IPS-18a (cell line): ENCODE measurements at regions not wholly inside any gene's neighbourhood (a gene's known extent, or its start where the extent isn't known, plus 50 kb on each side); places are given as distances from the start of the nearest gene placed in this dataset.
"Not testable (repeated sequence)": the region's sequence is repeated elsewhere in the genome, so short reads cannot be mapped to it uniquely, and the experiment has no call there.

ENCODE experiments used
- H3K27ac ChIP-seq: one replicate; pipeline ENCODE4 v1.5.1; 2013; ENCODE audit warnings: low read length
- H3K27me3 ChIP-seq: one replicate; pipeline ENCODE4 v1.6.1; 2013; ENCODE audit warnings: mild to moderate bottlenecking, low read length; ENCODE audit not compliant: control insufficient read depth, insufficient read depth
- H3K36me3 ChIP-seq: one replicate; pipeline ENCODE4 v1.6.1; 2013; ENCODE audit warnings: low read depth, low read length; ENCODE audit not compliant: control insufficient read depth
- H3K4me1 ChIP-seq: one replicate; pipeline ENCODE4 v1.6.1; 2013; ENCODE audit warnings: low read depth, low read length; ENCODE audit not compliant: control insufficient read depth
- H3K4me3 ChIP-seq: one replicate; pipeline ENCODE4 v1.5.1; 2013; ENCODE audit warnings: low read length
- H3K9ac ChIP-seq: one replicate; pipeline ENCODE4 v1.6.1; 2013; ENCODE audit warnings: mild to moderate bottlenecking, low read length, moderate library complexity
- H3K9me3 ChIP-seq: one replicate; pipeline ENCODE4 v1.6.1; 2013; ENCODE audit warnings: low read depth, low read length; ENCODE audit not compliant: control insufficient read depth

DNA sequence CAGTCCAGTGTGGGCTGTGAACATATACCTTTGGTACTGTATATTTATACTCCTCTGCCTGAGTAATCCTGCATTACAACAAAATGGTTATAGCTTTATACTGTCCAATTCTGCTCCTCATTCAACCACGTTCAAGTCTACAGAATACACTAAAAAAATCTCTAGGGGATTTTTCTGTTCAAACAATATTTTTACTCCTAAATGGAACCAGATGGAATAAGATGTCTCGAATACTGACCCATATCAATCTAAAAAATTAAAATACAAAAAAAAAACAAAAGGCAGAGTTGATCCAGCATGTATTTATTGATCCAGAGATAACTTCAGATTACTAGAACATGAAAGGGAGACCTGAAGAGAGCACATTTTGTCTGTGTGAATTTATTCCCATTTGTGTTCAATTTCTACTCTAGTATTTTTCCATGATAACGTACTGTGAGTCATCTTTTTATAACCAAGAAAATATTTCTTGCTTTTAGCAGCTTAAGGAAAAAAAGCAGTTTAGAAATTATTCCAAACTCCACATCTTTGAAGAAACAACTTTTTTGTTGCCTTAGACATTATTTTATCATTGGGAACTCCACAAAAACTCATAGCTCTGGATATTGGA lies 910.7 kb downstream of the TBL1XR1 start:
- Histone ChIP-seq H3K4me3 (no peak overlapping the region), H3K9me3 (no peaks in the 10 kb centered on the region), H3K4me1 (no peaks in the 10 kb centered on the region), H3K27ac (no peak overlapping the region), H3K9ac (no peak overlapping the region), H3K36me3 (peaks cover 32% of the 10 kb centered on the region), H3K27me3 (no peaks in the 10 kb centered on the region)

- H3K9ac ChIP-seq: no peak overlapping the region
- no peaks in the 10 kb centered on the region for H3K4me1 ChIP-seq
- no peaks in the 10 kb centered on the region for H3K27me3 ChIP-seq
- no peak overlapping the region for H3K4me3 ChIP-seq
- H3K36me3 ChIP-seq: no peaks in the 10 kb centered on the region
- no peak overlapping the region for H3K27ac ChIP-seq
- H3K9me3 ChIP-seq: no peaks in the 10 kb centered on the region
Measured at GRCh38 chr3:176275538-176275937, 921.7 kb downstream of the TBL1XR1 start.

DNA sequence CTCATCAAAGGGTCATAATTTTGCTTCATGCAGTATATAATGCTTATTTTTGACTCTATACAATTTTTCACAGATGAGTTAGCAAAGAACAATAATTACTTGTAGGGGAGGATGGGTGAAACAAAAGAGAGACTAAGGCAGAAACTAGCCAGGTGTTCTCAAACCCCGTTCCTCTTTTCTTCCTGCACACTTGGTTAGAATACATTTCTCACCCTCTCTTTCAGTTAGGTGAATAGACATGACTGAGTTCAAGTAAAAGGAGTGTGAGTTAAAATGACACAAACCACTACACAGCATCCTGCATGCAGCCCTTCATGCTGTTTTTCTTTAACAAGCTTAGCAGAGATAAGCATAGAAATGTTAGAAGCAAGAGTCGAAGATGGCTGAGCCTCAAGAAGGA lies 922.2 kb downstream of the TBL1XR1 start:
- H3K9ac ChIP-seq: no peak overlapping the region
- no peaks in the 10 kb centered on the region for H3K36me3 ChIP-seq
- H3K27me3 ChIP-seq: no peaks in the 10 kb centered on the region
- H3K4me3 ChIP-seq: no peak overlapping the region
- H3K9me3 ChIP-seq: no peaks in the 10 kb centered on the region
- no peak overlapping the region for H3K27ac ChIP-seq
- H3K4me1 ChIP-seq: no peaks in the 10 kb centered on the region

GRCh38 chr3:176274161-176274560 lies 923.1 kb downstream of the TBL1XR1 start:
- no peaks in the 10 kb centered on the region for H3K27me3 ChIP-seq
- no peak overlapping the region for H3K27ac ChIP-seq
- H3K9me3 ChIP-seq: no peaks in the 10 kb centered on the region
- H3K4me1 ChIP-seq: no peaks in the 10 kb centered on the region
- no peak overlapping the region for H3K9ac ChIP-seq
- no peak overlapping the region for H3K4me3 ChIP-seq
- no peaks in the 10 kb centered on the region for H3K36me3 ChIP-seq

DNA sequence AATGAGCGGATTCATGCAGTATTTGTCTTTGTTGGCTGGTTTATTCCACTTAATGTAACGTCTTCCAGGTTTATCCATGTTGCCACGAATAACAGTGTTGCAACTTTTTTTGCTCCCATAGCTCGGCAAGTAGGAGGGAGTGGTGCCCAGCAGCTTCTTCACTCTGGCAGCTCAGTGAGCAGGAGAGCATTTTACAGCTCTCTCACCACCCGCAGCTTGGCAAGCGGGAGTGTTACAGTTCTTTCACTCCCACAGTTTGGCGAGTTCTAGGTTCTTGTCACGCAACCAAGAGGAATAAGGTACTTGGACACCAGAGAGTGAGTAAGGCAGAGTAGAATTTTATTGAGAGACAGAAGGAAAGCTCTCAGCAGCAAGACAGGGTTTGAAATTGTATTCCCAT lies 935.2 kb downstream of the TBL1XR1 start:
- H3K9me3 ChIP-seq: peaks cover 16% of the 10 kb centered on the region
- no peaks in the 10 kb centered on the region for H3K4me1 ChIP-seq
- no peaks in the 10 kb centered on the region for H3K36me3 ChIP-seq
- no peak overlapping the region for H3K9ac ChIP-seq
- H3K4me3 ChIP-seq: no peak overlapping the region
- H3K27me3 ChIP-seq: no peaks in the 10 kb centered on the region
- no peak overlapping the region for H3K27ac ChIP-seq

- no peaks in the 10 kb centered on the region for H3K36me3 ChIP-seq
- H3K4me3 ChIP-seq: no peak overlapping the region
- no peaks in the 10 kb centered on the region for H3K27me3 ChIP-seq
- H3K9me3 ChIP-seq: no peaks in the 10 kb centered on the region
- no peak overlapping the region for H3K27ac ChIP-seq
- no peaks in the 10 kb centered on the region for H3K4me1 ChIP-seq
- H3K9ac ChIP-seq: no peak overlapping the region
Measured at GRCh38 chr3:176247191-176247590, 950.1 kb downstream of the TBL1XR1 start.

GRCh38 chr3:176219970-176220369 lies 977.3 kb downstream of the TBL1XR1 start:
- Histone ChIP-seq H3K4me3 (no peak overlapping the region), H3K9ac (no peak overlapping the region), H3K4me1 (peaks cover 10% of the 10 kb centered on the region), H3K9me3 (no peaks in the 10 kb centered on the region), H3K36me3 (no peaks in the 10 kb centered on the region), H3K27me3 (no peaks in the 10 kb centered on the region), H3K27ac (no peak overlapping the region)

GRCh38 chr3:176214758-176215157 lies 982.5 kb downstream of the TBL1XR1 start:
- no peaks in the 10 kb centered on the region for H3K36me3 ChIP-seq
- peaks cover 3% of the 10 kb centered on the region for H3K4me1 ChIP-seq
- H3K9me3 ChIP-seq: no peaks in the 10 kb centered on the region
- no peak overlapping the region for H3K27ac ChIP-seq
- H3K9ac ChIP-seq: no peak overlapping the region
- no peak overlapping the region for H3K4me3 ChIP-seq
- H3K27me3 ChIP-seq: no peaks in the 10 kb centered on the region

GRCh38 chr3:176213314-176213713 lies 984.0 kb downstream of the TBL1XR1 start:
- H3K36me3 ChIP-seq, H3K27ac ChIP-seq, H3K4me1 ChIP-seq, H3K27me3 ChIP-seq, H3K4me3 ChIP-seq, H3K9ac ChIP-seq, H3K9me3 ChIP-seq: not testable (repeated sequence)

DNA sequence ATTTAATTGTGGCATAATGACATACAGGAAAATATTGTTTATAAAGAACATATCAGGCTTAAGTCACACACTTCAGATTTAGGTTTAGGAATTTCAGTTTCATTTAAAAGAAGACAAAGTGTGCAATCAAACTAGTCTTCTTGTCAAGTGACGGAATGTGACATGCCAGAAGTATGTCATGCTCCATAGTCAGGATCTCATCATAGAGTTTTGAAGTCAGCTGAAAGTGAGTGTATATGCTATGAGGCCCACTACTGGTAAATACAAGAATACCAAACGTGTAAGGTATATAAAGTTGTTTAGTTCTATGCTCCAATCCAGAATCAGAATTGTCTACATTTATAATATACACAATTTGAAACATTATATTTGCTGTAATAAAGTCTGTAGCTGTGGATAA lies 988.4 kb downstream of the TBL1XR1 start:
- H3K9ac ChIP-seq: no peak overlapping the region
- no peaks in the 10 kb centered on the region for H3K4me1 ChIP-seq
- no peak overlapping the region for H3K27ac ChIP-seq
- no peak overlapping the region for H3K4me3 ChIP-seq
- H3K27me3 ChIP-seq: no peaks in the 10 kb centered on the region
- H3K36me3 ChIP-seq: no peaks in the 10 kb centered on the region
- no peaks in the 10 kb centered on the region for H3K9me3 ChIP-seq

DNA sequence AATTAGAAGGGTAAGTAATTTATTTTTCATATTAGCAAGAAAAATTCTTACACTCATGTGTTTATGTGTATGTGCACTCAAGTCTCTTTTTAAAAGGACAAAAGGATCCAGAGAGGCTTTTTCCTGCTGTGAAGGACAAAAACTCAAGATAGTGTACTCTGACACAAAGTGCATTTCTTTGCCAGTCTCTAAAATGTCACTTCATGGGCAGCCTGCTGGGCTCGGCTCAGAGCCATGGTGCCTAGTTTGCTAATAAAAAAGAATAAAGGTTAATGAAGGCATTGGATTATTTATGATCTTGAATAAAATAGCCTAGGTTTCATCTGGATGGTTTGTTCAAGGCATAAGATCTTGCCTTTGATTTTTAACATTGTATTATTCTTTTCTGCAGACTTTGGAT lies 989.0 kb downstream of the TBL1XR1 start:
- Histone ChIP-seq H3K9ac (no peak overlapping the region), H3K27me3 (no peaks in the 10 kb centered on the region), H3K4me1 (no peaks in the 10 kb centered on the region), H3K27ac (no peak overlapping the region), H3K36me3 (no peaks in the 10 kb centered on the region), H3K9me3 (no peaks in the 10 kb centered on the region), H3K4me3 (no peak overlapping the region)

GRCh38 chr3:176206809-176207208 lies 990.5 kb downstream of the TBL1XR1 start:
- H3K27me3 ChIP-seq: no peaks in the 10 kb centered on the region
- H3K27ac ChIP-seq: no peak overlapping the region
- H3K36me3 ChIP-seq: no peaks in the 10 kb centered on the region
- H3K4me3 ChIP-seq: no peak overlapping the region
- no peaks in the 10 kb centered on the region for H3K4me1 ChIP-seq
- no peak overlapping the region for H3K9ac ChIP-seq
- no peaks in the 10 kb centered on the region for H3K9me3 ChIP-seq
